Stomach (tissue), 4 donors: ENCODE measurements at regions not wholly inside any gene's neighbourhood (a gene's known extent, or its start where the extent isn't known, plus 50 kb on each side); places are given as distances from the start of the nearest gene placed in this dataset.

ENCODE experiments used
- EP300 ChIP-seq: sonication (generic); formaldehyde crosslinking; IDR thresholded peaks from one replicate; pipeline ENCODE4 v1.6.1; 2017; ENCODE audit warnings: antibody characterized with exemption
- POLR2A ChIP-seq, 4 donors: fragments of 450-650 bp; IDR thresholded peaks; one replicate each; pipeline ENCODE4 v1.6.1; 2016; ENCODE audit warnings: antibody characterized with exemption in 4 of 4, control low read depth in 2 of 4, mild to moderate bottlenecking in 1 of 4, moderate library complexity in 1 of 4
- POLR2AphosphoS5 ChIP-seq, 3 donors: sonication (generic); formaldehyde crosslinking; IDR thresholded peaks; one replicate each; pipeline ENCODE4 v1.6.1; 2016; ENCODE audit warnings: antibody characterized with exemption in 3 of 3
- TF ChIP-seq, protein P1 (sequence below), 7 experiments: fragments of 450-650 bp in 4 of 7; fragments of 200-600 bp in 3 of 7; sonication (generic) in 3 of 7; IDR thresholded peaks; one replicate each; pipeline ENCODE4 v1.5.1; 2016 to 2019; ENCODE audit warnings: antibody characterized with exemption in 7 of 7, control low read depth in 2 of 7, mild to moderate bottlenecking in 1 of 7

DNA sequence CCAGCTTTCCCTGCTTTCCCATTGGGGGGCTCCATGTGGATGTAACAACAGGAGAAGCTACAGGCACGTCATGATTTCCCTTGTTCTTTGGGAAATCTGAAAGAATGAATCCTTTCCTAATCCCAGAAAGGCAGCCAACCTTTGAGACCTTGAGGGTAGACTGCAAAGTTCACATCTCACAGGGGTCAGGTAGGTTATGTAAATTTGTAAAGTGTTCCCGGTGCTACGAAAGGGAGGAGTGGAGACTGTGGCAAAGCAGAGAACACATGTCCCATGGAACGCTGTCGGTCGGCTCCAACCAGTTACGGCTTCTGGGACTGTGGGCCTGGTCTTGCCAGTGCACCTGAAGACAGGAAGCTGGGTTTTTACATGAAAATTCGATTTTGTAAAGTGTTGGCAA lies 85.1 kb downstream of the RSPH3 start:
- TF ChIP-seq, protein P1, sequence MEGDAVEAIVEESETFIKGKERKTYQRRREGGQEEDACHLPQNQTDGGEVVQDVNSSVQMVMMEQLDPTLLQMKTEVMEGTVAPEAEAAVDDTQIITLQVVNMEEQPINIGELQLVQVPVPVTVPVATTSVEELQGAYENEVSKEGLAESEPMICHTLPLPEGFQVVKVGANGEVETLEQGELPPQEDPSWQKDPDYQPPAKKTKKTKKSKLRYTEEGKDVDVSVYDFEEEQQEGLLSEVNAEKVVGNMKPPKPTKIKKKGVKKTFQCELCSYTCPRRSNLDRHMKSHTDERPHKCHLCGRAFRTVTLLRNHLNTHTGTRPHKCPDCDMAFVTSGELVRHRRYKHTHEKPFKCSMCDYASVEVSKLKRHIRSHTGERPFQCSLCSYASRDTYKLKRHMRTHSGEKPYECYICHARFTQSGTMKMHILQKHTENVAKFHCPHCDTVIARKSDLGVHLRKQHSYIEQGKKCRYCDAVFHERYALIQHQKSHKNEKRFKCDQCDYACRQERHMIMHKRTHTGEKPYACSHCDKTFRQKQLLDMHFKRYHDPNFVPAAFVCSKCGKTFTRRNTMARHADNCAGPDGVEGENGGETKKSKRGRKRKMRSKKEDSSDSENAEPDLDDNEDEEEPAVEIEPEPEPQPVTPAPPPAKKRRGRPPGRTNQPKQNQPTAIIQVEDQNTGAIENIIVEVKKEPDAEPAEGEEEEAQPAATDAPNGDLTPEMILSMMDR (IDR thresholded peaks at IDR 0.05): no peak
- TF ChIP-seq POLR2A (IDR thresholded peaks at IDR 0.05): no peak
- no peak for TF ChIP-seq POLR2AphosphoS5 (IDR thresholded peaks at IDR 0.05)
- TF ChIP-seq EP300: no peak
